SK-N-SH treated with all-trans-retinoic acid at 6 μM for 48 hours (cell line): ENCODE measurements at regions not wholly inside any gene's neighbourhood (a gene's known extent, or its start where the extent isn't known, plus 50 kb on each side); places are given as distances from the start of the nearest gene placed in this dataset.

ENCODE experiments used
- ATAC-seq: fragments of 200-7000 bp; cut with Tn5 transposase; 3 replicates; pipeline ENCODE4 v1.9.1; 2020; ENCODE audit warnings: mild to moderate bottlenecking, moderate library complexity
- BACH2 ChIP-seq: fragments of 250-450 bp; sonication (Bioruptor Pico); IDR thresholded peaks from 2 replicates; pipeline ENCODE4 v1.9.0; 2021; ENCODE audit warnings: mild to moderate bottlenecking, borderline replicate concordance
- CSDC2 ChIP-seq: fragments of 250-450 bp; sonication (Bioruptor Pico); IDR thresholded peaks from 2 replicates; pipeline ENCODE4 v1.5.0; 2020; ENCODE audit warnings: mild to moderate bottlenecking, moderate library complexity
- CSRNP3 ChIP-seq: fragments of 250-450 bp; sonication (Bioruptor Pico); IDR thresholded peaks from 2 replicates; pipeline ENCODE4 v1.5.1; 2021; ENCODE audit warnings: mild to moderate bottlenecking, moderate library complexity
- GLIS3 ChIP-seq: fragments of 250-450 bp; sonication (Bioruptor Pico); IDR thresholded peaks from 2 replicates; pipeline ENCODE4 v1.5.0; 2020; ENCODE audit warnings: mild to moderate bottlenecking, moderate library complexity
- ISL1 ChIP-seq: fragments of 250-450 bp; sonication (Bioruptor Pico); IDR thresholded peaks from 2 replicates; pipeline ENCODE4 v2.1.2; 2022; ENCODE audit warnings: mild to moderate bottlenecking, moderate library complexity
- OSR1 ChIP-seq: fragments of 250-450 bp; sonication (Bioruptor Pico); IDR thresholded peaks from 2 replicates; pipeline ENCODE4 v1.8.0; 2022; ENCODE audit warnings: moderate library complexity, mild to moderate bottlenecking, inconsistent platforms
- PATZ1 ChIP-seq: fragments of 250-450 bp; sonication (Bioruptor Pico); IDR thresholded peaks from 2 replicates; pipeline ENCODE4 v1.8.0; 2020; ENCODE audit warnings: mild to moderate bottlenecking, moderate library complexity, borderline replicate concordance
- PPARA ChIP-seq: fragments of 250-450 bp; sonication (Bioruptor Pico); IDR thresholded peaks from 2 replicates; pipeline ENCODE4 v1.5.0; 2020; ENCODE audit warnings: mild to moderate bottlenecking, borderline replicate concordance
- RARB ChIP-seq: fragments of 250-450 bp; sonication (Bioruptor Pico); IDR thresholded peaks from 2 replicates; pipeline ENCODE4 v1.8.0; 2021; ENCODE audit warnings: mild to moderate bottlenecking, moderate library complexity
- SNAI2 ChIP-seq: fragments of 250-450 bp; sonication (Bioruptor Pico); IDR thresholded peaks from 2 replicates; pipeline ENCODE4 v1.5.0; 2020; ENCODE audit warnings: mild to moderate bottlenecking, moderate library complexity
- TCF4 ChIP-seq: fragments of 250-450 bp; sonication (Bioruptor Pico); IDR thresholded peaks from 2 replicates; pipeline ENCODE4 v1.8.0; 2021; ENCODE audit warnings: mild to moderate bottlenecking, moderate library complexity, borderline replicate concordance
- TOX ChIP-seq: fragments of 250-450 bp; sonication (Bioruptor Pico); IDR thresholded peaks from 2 replicates; pipeline ENCODE4 v1.8.0; 2021; ENCODE audit warnings: mild to moderate bottlenecking, moderate library complexity, borderline replicate concordance
- TSHZ2 ChIP-seq: fragments of 250-450 bp; sonication (Bioruptor Pico); IDR thresholded peaks from 2 replicates; pipeline ENCODE4 v1.5.0; 2020; ENCODE audit warnings: mild to moderate bottlenecking, moderate library complexity
- ZC3H10 ChIP-seq: fragments of 250-450 bp; sonication (Bioruptor Pico); IDR thresholded peaks from 2 replicates; pipeline ENCODE4 v1.5.1; 2021; ENCODE audit warnings: mild to moderate bottlenecking, moderate library complexity
- ZFP3 ChIP-seq: fragments of 250-450 bp; sonication (Bioruptor Pico); IDR thresholded peaks from 2 replicates; pipeline ENCODE4 v1.5.0; 2020; ENCODE audit warnings: mild to moderate bottlenecking, moderate library complexity
- ZNF8 ChIP-seq: fragments of 450-650 bp; formaldehyde crosslinking; IDR thresholded peaks from 2 replicates; pipeline ENCODE4 v1.5.0; 2020; ENCODE audit warnings: mild to moderate bottlenecking, moderate library complexity
- TF ChIP-seq, protein P1 (sequence below): fragments of 250-450 bp; sonication (Bioruptor Pico); IDR thresholded peaks from 2 replicates; pipeline ENCODE4 v1.5.1; 2020; ENCODE audit warnings: low read depth, mild to moderate bottlenecking, moderate library complexity

GRCh38 chr14:98391061-98391460 lies 880.9 kb downstream of the BCL11B start:
- no peak for TF ChIP-seq PPARA (CRISPR knock-in tag)
- TF ChIP-seq PATZ1 (CRISPR knock-in tag) = no peak
- TF ChIP-seq GLIS3 (CRISPR knock-in tag) = no peak
- TF ChIP-seq TCF4 = no peak
- TF ChIP-seq CSDC2 (CRISPR knock-in tag) = no peak
- TF ChIP-seq ISL1 = no peak
- no peak for TF ChIP-seq OSR1 (CRISPR knock-in tag)
- no peak for TF ChIP-seq RARB (CRISPR knock-in tag)
- TF ChIP-seq, protein P1, sequence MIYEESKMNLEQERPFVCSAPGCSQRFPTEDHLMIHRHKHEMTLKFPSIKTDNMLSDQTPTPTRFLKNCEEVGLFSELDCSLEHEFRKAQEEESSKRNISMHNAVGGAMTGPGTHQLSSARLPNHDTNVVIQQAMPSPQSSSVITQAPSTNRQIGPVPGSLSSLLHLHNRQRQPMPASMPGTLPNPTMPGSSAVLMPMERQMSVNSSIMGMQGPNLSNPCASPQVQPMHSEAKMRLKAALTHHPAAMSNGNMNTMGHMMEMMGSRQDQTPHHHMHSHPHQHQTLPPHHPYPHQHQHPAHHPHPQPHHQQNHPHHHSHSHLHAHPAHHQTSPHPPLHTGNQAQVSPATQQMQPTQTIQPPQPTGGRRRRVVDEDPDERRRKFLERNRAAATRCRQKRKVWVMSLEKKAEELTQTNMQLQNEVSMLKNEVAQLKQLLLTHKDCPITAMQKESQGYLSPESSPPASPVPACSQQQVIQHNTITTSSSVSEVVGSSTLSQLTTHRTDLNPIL (CRISPR knock-in tag) = no peak
- no peak for TF ChIP-seq ZC3H10 (CRISPR knock-in tag)
- TF ChIP-seq ZFP3 (CRISPR knock-in tag) = no peak
- TF ChIP-seq, all 23 proteins: peak for 0
- no peak for ATAC-seq

DNA sequence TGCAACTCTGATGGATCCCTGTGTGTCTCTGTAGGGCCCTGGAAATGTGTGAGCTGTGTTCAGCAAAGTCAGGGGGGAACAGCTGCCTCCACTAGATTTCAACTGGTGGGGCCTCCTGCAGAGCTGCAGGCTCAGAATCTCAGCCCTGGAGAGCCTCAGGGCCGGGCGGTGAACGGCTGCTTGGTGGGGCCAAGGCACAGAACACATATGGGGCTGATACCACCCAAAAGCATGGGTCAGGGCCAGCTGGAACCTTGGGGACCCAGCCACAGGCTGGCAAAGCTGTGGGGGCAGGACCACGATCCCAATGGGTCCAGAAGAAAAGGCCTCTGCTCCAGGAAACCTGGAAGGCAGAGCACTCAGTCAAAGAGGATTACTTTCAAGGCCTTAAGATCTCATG lies 878.5 kb downstream of the BCL11B start:
- TF ChIP-seq TSHZ2 (CRISPR knock-in tag) (no peak), CSDC2 (CRISPR knock-in tag) (no peak)
- ATAC-seq = no peak

DNA sequence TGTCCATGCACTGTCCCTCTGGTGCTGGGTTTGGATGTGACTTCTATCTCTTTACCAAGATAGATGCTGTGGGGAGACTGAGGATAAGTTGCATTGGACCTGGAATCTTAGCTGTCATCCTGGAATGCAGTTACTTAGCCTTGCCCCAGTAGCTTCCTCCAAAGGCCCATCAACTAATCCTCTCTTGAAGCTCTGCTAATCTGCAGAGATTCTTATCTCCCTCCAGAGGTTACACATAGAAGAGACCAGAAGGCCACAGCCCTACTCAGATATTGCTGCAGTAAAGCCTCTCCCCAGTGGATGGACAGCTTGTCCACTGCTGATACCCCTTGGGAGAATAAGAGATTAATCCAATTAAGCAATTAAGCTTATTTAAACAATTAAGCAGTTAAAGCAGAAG lies 867.2 kb downstream of the BCL11B start:
- ATAC-seq = no peak
- TF ChIP-seq SNAI2 (CRISPR knock-in tag) (no peak), BACH2 (CRISPR knock-in tag) (no peak), TOX (CRISPR knock-in tag) (no peak), ZNF8 (CRISPR knock-in tag) (no peak), TSHZ2 (CRISPR knock-in tag) (no peak), ZC3H10 (CRISPR knock-in tag) (no peak), ISL1 (no peak), CSRNP3 (CRISPR knock-in tag) (no peak), TCF4 (no peak), PATZ1 (CRISPR knock-in tag) (no peak), CSDC2 (CRISPR knock-in tag) (no peak), PPARA (CRISPR knock-in tag) (no peak)
